ENCODE measurements at regions not wholly inside any gene's neighbourhood (a gene's known extent, or its start where the extent isn't known, plus 50 kb on each side); places are given as distances from the start of the nearest gene placed in this dataset.
"Not testable (repeated sequence)": the region's sequence is repeated elsewhere in the genome, so short reads cannot be mapped to it uniquely, and the experiment has no call there.

DNA sequence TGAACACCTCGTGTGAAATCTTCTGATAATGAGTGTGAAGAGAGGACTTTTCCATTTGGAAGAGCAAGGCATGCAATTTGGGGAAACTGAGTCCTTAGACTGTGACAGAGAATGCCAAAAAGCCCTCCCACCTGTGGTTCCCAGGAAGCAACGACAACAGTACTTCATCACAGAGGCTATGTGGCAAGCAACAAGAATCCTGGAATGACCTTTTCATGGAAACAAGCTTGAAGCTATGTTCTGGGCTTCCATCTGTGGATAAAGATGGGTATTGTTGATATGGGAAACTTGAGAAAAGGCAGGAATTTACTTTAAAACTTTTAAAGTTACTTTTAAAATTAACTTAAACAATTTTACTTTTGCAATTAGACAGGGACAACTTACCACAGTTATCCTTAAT, 131.2 kb upstream of the ANKH start:
- Histone ChIP-seq H3K4me3 (ENCODE audit: low read depth, low read length) (no peak overlapping the region), H3K27me3 (no peaks in the 10 kb centered on the region), H3K9me3 (no peaks in the 10 kb centered on the region), H3K36me3 (no peaks in the 10 kb centered on the region), H3K4me1 (0 out of 2 replicates have a peak, but pooled peaks cover 2% of the 10 kb centered on the region)
- no peak for TF ChIP-seq CTCF (IDR thresholded peaks at IDR 0.05; ENCODE audit: low read depth, low read length)
- no peak for DNase-seq

DNA sequence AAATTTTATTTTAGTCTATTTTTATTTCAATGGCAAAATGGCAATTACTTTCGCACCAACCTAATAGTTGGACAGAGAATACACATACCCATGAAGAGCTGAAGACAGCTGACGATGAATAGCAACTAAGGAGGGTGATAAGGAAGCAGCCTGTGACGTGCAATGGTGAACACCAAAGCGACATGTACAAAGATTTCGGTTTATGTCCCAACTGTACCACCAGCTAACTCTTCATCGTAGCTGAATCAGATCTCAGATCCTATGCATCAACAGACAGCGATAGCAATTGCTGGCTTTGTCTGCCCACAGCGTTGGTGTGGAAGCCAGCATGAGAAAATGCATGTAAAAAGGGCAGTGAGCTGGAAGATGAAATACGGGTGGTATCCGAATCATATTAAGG, 130.6 kb upstream of the ANKH start:
- Histone ChIP-seq H3K4me3 (ENCODE audit: low read depth, low read length) (no peak overlapping the region), H3K27me3 (no peaks in the 10 kb centered on the region), H3K36me3 (no peaks in the 10 kb centered on the region), H3K9me3 (no peaks in the 10 kb centered on the region), H3K4me1 (0 out of 2 replicates have a peak, but pooled peaks cover 2% of the 10 kb centered on the region)
- no peak for TF ChIP-seq CTCF (IDR thresholded peaks at IDR 0.05; ENCODE audit: low read depth, low read length)
- no peak for DNase-seq

GRCh38 chr5:15001517-15001916, 129.9 kb upstream of the ANKH start:
- Histone ChIP-seq H3K9me3 (no peaks in the 10 kb centered on the region), H3K27me3 (no peaks in the 10 kb centered on the region), H3K4me3 (ENCODE audit: low read depth, low read length) (no peak overlapping the region), H3K36me3 (no peaks in the 10 kb centered on the region), H3K4me1 (0 out of 2 replicates have a peak, but pooled peaks cover 2% of the 10 kb centered on the region)
- DNase-seq: no peak
- TF ChIP-seq CTCF (IDR thresholded peaks at IDR 0.05; ENCODE audit: low read depth, low read length): no peak

GRCh38 chr5:14998491-14998890, 126.9 kb upstream of the ANKH start:
- Histone ChIP-seq H3K27me3 (no peaks in the 10 kb centered on the region), H3K36me3 (no peaks in the 10 kb centered on the region), H3K9me3 (no peaks in the 10 kb centered on the region), H3K4me3 (ENCODE audit: low read depth, low read length) (no peak overlapping the region), H3K4me1 (0 out of 2 replicates have a peak, but pooled peaks cover 2% of the 10 kb centered on the region)
- DNase-seq: no peak
- TF ChIP-seq CTCF (IDR thresholded peaks at IDR 0.05; ENCODE audit: low read depth, low read length): no peak

DNA sequence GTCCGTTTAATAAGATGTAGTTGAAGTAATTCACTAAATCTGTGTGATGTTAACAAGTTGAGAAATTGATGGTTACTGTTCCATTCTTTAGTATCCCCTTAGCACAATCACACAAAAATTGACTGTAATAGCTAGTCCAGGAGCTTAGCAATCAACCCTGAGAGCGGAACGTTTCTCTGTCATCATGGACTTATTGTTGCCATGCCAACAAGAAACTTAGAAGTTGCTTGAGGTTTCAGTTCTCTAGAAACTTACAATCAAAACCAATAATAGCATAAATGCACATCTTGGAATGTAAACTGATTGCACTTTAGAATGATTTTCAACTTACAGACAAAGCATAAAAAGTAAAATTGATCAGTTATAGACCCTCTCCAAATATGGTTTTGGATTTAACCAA, 125.4 kb upstream of the ANKH start:
- H3K27me3 ChIP-seq: no peaks in the 10 kb centered on the region
- H3K9me3 ChIP-seq: no peaks in the 10 kb centered on the region
- TF ChIP-seq CTCF (IDR thresholded peaks at IDR 0.05; ENCODE audit: low read depth, low read length): no peak
- no peak for DNase-seq
- no peaks in the 10 kb centered on the region for H3K4me1 ChIP-seq
- H3K36me3 ChIP-seq: no peaks in the 10 kb centered on the region
- H3K4me3 ChIP-seq (ENCODE audit: low read depth, low read length): no peak overlapping the region

DNA sequence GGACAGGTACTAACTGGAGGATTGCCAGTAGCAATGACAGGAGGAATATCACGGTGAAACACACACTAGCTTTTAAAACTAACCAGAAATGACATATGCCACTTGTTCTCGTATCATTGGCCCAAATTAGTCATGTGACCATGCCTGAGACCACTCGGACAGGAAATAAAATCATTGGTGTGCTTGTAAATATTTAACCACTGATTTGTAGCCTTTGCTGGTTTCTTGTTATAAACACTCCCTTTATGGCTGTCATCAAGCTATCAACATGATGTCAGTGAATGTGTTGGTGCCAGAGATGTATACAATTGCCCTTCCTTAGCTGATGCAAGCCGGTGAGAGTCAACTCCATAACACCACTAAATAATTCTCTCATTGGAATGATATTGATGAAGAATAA, 123.7 kb upstream of the ANKH start:
- H3K36me3 ChIP-seq: no peaks in the 10 kb centered on the region
- DNase-seq: no peak
- H3K9me3 ChIP-seq: no peaks in the 10 kb centered on the region
- no peaks in the 10 kb centered on the region for H3K4me1 ChIP-seq
- H3K4me3 ChIP-seq (ENCODE audit: low read depth, low read length): no peak overlapping the region
- no peaks in the 10 kb centered on the region for H3K27me3 ChIP-seq
- TF ChIP-seq CTCF (IDR thresholded peaks at IDR 0.05; ENCODE audit: low read depth, low read length): no peak

- H3K9me3 ChIP-seq; DNase-seq; H3K36me3 ChIP-seq; H3K4me1 ChIP-seq; H3K27me3 ChIP-seq; H3K4me3 ChIP-seq (ENCODE audit: low read depth, low read length): not testable (repeated sequence)
Measured at GRCh38 chr5:14993459-14994133, 122.0 kb upstream of the ANKH start.

DNA sequence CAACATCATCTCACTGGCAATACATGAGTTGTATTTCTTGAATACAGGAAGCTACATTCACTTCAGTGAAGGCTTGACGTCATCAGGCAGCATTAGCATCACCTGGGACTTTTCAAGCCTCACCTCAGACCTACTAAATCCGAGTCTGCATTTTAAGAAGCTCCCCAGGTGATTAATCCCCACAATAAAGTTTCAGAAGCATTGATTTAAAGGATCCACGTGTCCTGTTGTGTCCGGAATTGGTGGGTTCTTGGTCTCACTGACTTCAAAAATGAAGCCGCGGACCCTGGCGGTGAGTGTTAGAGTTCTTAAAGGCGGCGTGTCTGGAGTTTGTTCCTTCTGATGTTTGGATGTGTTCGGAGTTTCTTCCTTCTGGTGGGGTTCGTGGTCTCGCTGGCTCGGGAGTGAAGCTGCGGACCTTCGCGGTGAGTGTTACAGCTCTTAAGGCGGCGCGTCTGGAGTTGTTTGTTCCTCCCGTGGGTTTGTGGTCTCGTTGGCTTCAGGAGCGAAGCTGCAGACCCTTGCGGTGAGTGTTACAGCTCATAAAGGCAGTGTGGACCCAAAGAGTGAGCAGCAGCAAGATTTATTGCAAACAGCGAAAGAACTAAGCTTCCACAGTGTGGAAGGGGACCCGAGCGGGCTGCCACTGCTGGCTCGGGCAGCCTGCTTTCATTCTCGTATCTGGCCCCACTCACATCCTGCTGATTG, 121.3 kb upstream of the ANKH start:
- not testable (repeated sequence) for H3K4me1 ChIP-seq; H3K27me3 ChIP-seq; H3K36me3 ChIP-seq; H3K9me3 ChIP-seq; DNase-seq; H3K4me3 ChIP-seq (ENCODE audit: low read depth, low read length)

All from BE2C (cell line).